H9 (cell line): ENCODE measurements at regions not wholly inside any gene's neighbourhood (a gene's known extent, or its start where the extent isn't known, plus 50 kb on each side); places are given as distances from the start of the nearest gene placed in this dataset.
A peak's percentile ranks its signal among the peaks of the same experiment; 100 is the strongest.

Source experiments
- DNase-seq: peaks from one replicate; pipeline ENCODE4 v3.0.0-alpha.2; 2017
- H2AFZ ChIP-seq: one replicate; pipeline ENCODE4 v1.6.1; 2013; ENCODE audit warnings: mild to moderate bottlenecking, low read length, control low read depth, moderate library complexity
- H2AK5ac ChIP-seq: 2 replicates; pipeline ENCODE4 v1.6.1; 2013; ENCODE audit warnings: low read length, control low read depth, mixed read lengths; ENCODE audit not compliant: insufficient read length
- H2BK120ac ChIP-seq: one replicate; pipeline ENCODE4 v1.6.1; 2013; ENCODE audit warnings: low read depth, mild to moderate bottlenecking, low read length, control low read depth, inconsistent platforms; ENCODE audit not compliant: poor library complexity, severe bottlenecking
- H2BK12ac ChIP-seq: 2 replicates; pipeline ENCODE4 v1.6.1; 2013; ENCODE audit warnings: low read length, control low read depth, mixed read lengths, low read depth; ENCODE audit not compliant: insufficient read length
- H2BK15ac ChIP-seq: 2 replicates; pipeline ENCODE4 v1.6.1; 2013; ENCODE audit warnings: low read depth, low read length, control low read depth
- H2BK20ac ChIP-seq: one replicate; pipeline ENCODE4 v1.6.1; 2013; ENCODE audit warnings: low read depth, mild to moderate bottlenecking, low read length, control low read depth, inconsistent platforms; ENCODE audit not compliant: poor library complexity, severe bottlenecking
- H2BK5ac ChIP-seq: 2 replicates; pipeline ENCODE4 v1.6.1; 2013; ENCODE audit warnings: low read length, control low read depth, mixed read lengths; ENCODE audit not compliant: insufficient read length
- H3K14ac ChIP-seq: 2 replicates; pipeline ENCODE4 v1.6.1; 2013; ENCODE audit warnings: low read length, control low read depth; ENCODE audit not compliant: insufficient read depth
- H3K18ac ChIP-seq: 2 replicates; pipeline ENCODE4 v1.6.1; 2013; ENCODE audit warnings: low read depth, mild to moderate bottlenecking, mixed read lengths, low read length, control low read depth; ENCODE audit not compliant: insufficient read length
- H3K23ac ChIP-seq: 2 replicates; pipeline ENCODE4 v1.6.1; 2013; ENCODE audit warnings: low read length, control low read depth, mixed read lengths, low read depth; ENCODE audit not compliant: insufficient read length
- H3K23me2 ChIP-seq: 2 replicates; pipeline ENCODE4 v1.6.1; 2013; ENCODE audit warnings: low read depth, mild to moderate bottlenecking, mixed read lengths, low read length, control low read depth; ENCODE audit not compliant: insufficient read length, poor library complexity, severe bottlenecking
- H3K27ac ChIP-seq: 2 replicates; pipeline ENCODE4 v1.5.1; 2013; ENCODE audit warnings: low read length, control low read depth, mixed read lengths, low read depth; ENCODE audit not compliant: insufficient read length
- H3K27me3 ChIP-seq: 2 replicates; pipeline ENCODE4 v1.6.1; 2013; ENCODE audit warnings: low read length, control low read depth, inconsistent platforms; ENCODE audit not compliant: insufficient read depth
- H3K4ac ChIP-seq: 2 replicates; pipeline ENCODE4 v1.6.1; 2013; ENCODE audit warnings: low read depth, mild to moderate bottlenecking, control low read depth, inconsistent platforms, low read length, moderate library complexity
- H3K4me1 ChIP-seq: 2 replicates; pipeline ENCODE4 v1.6.1; 2013; ENCODE audit warnings: low read length, control low read depth, inconsistent platforms; ENCODE audit not compliant: insufficient read depth
- H3K4me2 ChIP-seq: 2 replicates; pipeline ENCODE4 v1.6.1; 2013; ENCODE audit warnings: low read length, control low read depth, mixed read lengths; ENCODE audit not compliant: insufficient read length, insufficient read depth
- H3K56ac ChIP-seq: 2 replicates; pipeline ENCODE4 v1.6.1; 2013; ENCODE audit warnings: low read depth, mild to moderate bottlenecking, mixed read lengths, low read length, control low read depth; ENCODE audit not compliant: insufficient read length
- H3K79me1 ChIP-seq: 2 replicates; pipeline ENCODE4 v1.6.1; 2013; ENCODE audit warnings: low read depth, mild to moderate bottlenecking, moderate library complexity, low read length, control low read depth, inconsistent platforms; ENCODE audit not compliant: insufficient read depth, poor library complexity, severe bottlenecking
- H3K79me2 ChIP-seq: 2 replicates; pipeline ENCODE4 v1.6.1; 2013; ENCODE audit warnings: low read length, control low read depth, inconsistent platforms; ENCODE audit not compliant: insufficient read depth
- H3K9ac ChIP-seq: 2 replicates; pipeline ENCODE4 v1.6.1; 2013; ENCODE audit warnings: low read length, control low read depth, mixed read lengths; ENCODE audit not compliant: insufficient read length; ENCODE audit errors: extremely low read depth
- H3K9me3 ChIP-seq: one replicate; pipeline ENCODE4 v1.6.1; 2013; ENCODE audit warnings: low read depth, low read length, inconsistent platforms; ENCODE audit not compliant: control insufficient read depth
- H3T11ph ChIP-seq: one replicate; pipeline ENCODE4 v1.6.1; 2013; ENCODE audit warnings: mild to moderate bottlenecking, low read length, control low read depth, inconsistent platforms
- H4K20me1 ChIP-seq: one replicate; pipeline ENCODE4 v1.6.1; 2013; ENCODE audit not compliant: control insufficient read depth, insufficient read length, insufficient read depth
- H4K5ac ChIP-seq: 2 replicates; pipeline ENCODE4 v1.6.1; 2013; ENCODE audit warnings: low read depth, mild to moderate bottlenecking, mixed read lengths, low read length, control low read depth; ENCODE audit not compliant: insufficient read length
- H4K8ac ChIP-seq: replicated peaks from 2 replicates; pipeline ENCODE4 v1.6.1; 2013; ENCODE audit warnings: low read length, control low read depth, mixed read lengths, low read depth; ENCODE audit not compliant: insufficient read length
- H4K91ac ChIP-seq: 2 replicates; pipeline ENCODE4 v1.6.1; 2013; ENCODE audit warnings: low read depth, mild to moderate bottlenecking, moderate library complexity, mixed read lengths, low read length, control low read depth; ENCODE audit not compliant: insufficient read length
- H3K27ac Mint-ChIP-seq, 3 experiments: 2 replicates in 2 of 3; 3 replicates in 1 of 3; pipeline ENCODE4 v1.8.0; 2020 to 2021; ENCODE audit warnings: mixed read lengths in 3 of 3, mild to moderate bottlenecking in 1 of 3, moderate library complexity in 1 of 3
- H3K27me3 Mint-ChIP-seq: 2 replicates; pipeline ENCODE4 v1.8.0; 2021; ENCODE audit warnings: low read depth, mild to moderate bottlenecking, moderate library complexity, mixed read lengths
- H3K36me3 Mint-ChIP-seq, 3 experiments: 2 replicates in 2 of 3; 3 replicates in 1 of 3; pipeline ENCODE4 v1.8.0; 2020 to 2021; ENCODE audit warnings: low read depth in 3 of 3, mixed read lengths in 3 of 3; ENCODE audit not compliant: insufficient read depth in 1 of 3
- H3K4me1 Mint-ChIP-seq, 2 experiments: 2 replicates each; pipeline ENCODE4 v1.8.0; 2020; ENCODE audit warnings: mixed read lengths in 2 of 2
- H3K4me3 Mint-ChIP-seq, 2 experiments: 2 replicates in 1 of 2; 3 replicates in 1 of 2; pipeline ENCODE4 v1.8.0; 2020 to 2021; ENCODE audit warnings: mild to moderate bottlenecking in 2 of 2, mixed read lengths in 2 of 2, moderate library complexity in 1 of 2
- H3K9me3 Mint-ChIP-seq, 2 experiments: 2 replicates in 1 of 2; 3 replicates in 1 of 2; pipeline ENCODE4 v1.8.0; 2020; ENCODE audit warnings: mild to moderate bottlenecking in 2 of 2, mixed read lengths in 2 of 2, moderate library complexity in 1 of 2
- CTCF ChIP-seq: fragments of 200-600 bp; sonication (generic); conservative IDR thresholded peaks from 3 replicates; pipeline ENCODE4 v1.8.0; 2021; ENCODE audit warnings: antibody characterized with exemption, mild to moderate bottlenecking
- WGBS: extraction: QIAGEN DNeasy Blood & Tissue Kit; methylation state at CpG from one replicate; pipeline ENCODE4 v1.1.7; 2013; ENCODE audit warnings: missing lambda C conversion rate, low lambda C conversion rate, mixed read lengths; ENCODE audit not compliant: insufficient read length; ENCODE audit errors: extremely low coverage; 5-methylcytosine and 5-hydroxymethylcytosine counted together

- Histone ChIP-seq H3K4ac (no peak overlapping the region), H3K14ac (no peak overlapping the region), H3K27me3 (no peaks in the 10 kb centered on the region), H4K5ac (no peak overlapping the region), H2AFZ (peak overlapping the region; percentile 65), H3T11ph (no peak overlapping the region), H4K8ac (no peak overlapping the region), H2BK12ac (no peak overlapping the region), H2BK5ac (no peak overlapping the region), H2BK20ac (no peak overlapping the region), H3K4me1 (no peaks in the 10 kb centered on the region), H2BK120ac (no peak overlapping the region), H4K91ac (no peak overlapping the region), H3K9me3 (no peaks in the 10 kb centered on the region), H3K79me2 (no peaks in the 10 kb centered on the region), H3K56ac (no peak overlapping the region), H3K79me1 (no peaks in the 10 kb centered on the region), H3K9ac (no peak overlapping the region), H3K18ac (no peak overlapping the region), H2BK15ac (no peak overlapping the region), H3K27ac (no peak overlapping the region), H2AK5ac (no peak overlapping the region), H3K4me2 (no peak overlapping the region), H4K20me1 (no peaks in the 10 kb centered on the region), H3K23me2 (no peaks in the 10 kb centered on the region), H3K23ac (no peak overlapping the region)
- no peaks in the 10 kb centered on the region for H3K9me3 Mint-ChIP-seq
- H3K27me3 Mint-ChIP-seq: peaks cover 6% of the 10 kb centered on the region
- TF ChIP-seq CTCF: peak; percentile 72
- H3K36me3 Mint-ChIP-seq: no peaks in the 10 kb centered on the region
- H3K27ac Mint-ChIP-seq: no peak overlapping the region; a peak in 1 of 7 replicates
- H3K4me1 Mint-ChIP-seq: no peaks in the 10 kb centered on the region
- no CpG with 5 or more reads among the region's 13 CpGs for WGBS
- DNase-seq: peak; percentile 59
- H3K4me3 Mint-ChIP-seq: no peak overlapping the region
Measured at GRCh38 chr14:21894003-21894897, 220.6 kb upstream of the OR4E1 start.
